Neural cell (in vitro differentiated cells): ENCODE measurements at regions not wholly inside any gene's neighbourhood (a gene's known extent, or its start where the extent isn't known, plus 50 kb on each side); places are given as distances from the start of the nearest gene placed in this dataset.

ENCODE experiments used
- H2AFZ ChIP-seq: fragments of 200-600, 300-800 bp; sonication (generic), shearing (Covaris generic); 2 replicates; pipeline ENCODE4 v1.6.0; 2014; ENCODE audit warnings: low read depth, mild to moderate bottlenecking, antibody characterized with exemption, low read length, moderate library complexity
- H3F3A ChIP-seq: fragments of 200-600 bp; shearing (Covaris generic); 2 replicates; pipeline ENCODE4 v1.6.1; 2016; ENCODE audit warnings: mild to moderate bottlenecking, moderate library complexity, mixed read lengths, antibody characterized with exemption, low read length; ENCODE audit not compliant: insufficient read depth, poor library complexity, severe bottlenecking
- H3K27ac ChIP-seq: fragments of 200-600, 300-800 bp; sonication (generic), shearing (Covaris generic); 2 replicates; pipeline ENCODE4 v1.5.1; 2014; ENCODE audit warnings: mild to moderate bottlenecking, low read length, moderate library complexity
- H3K27me3 ChIP-seq: fragments of 300-800, 200-600 bp; sonication (generic), shearing (Covaris generic); 2 replicates; pipeline ENCODE4 v1.6.0; 2014; ENCODE audit warnings: mild to moderate bottlenecking, low read depth, low read length, moderate library complexity; ENCODE audit not compliant: insufficient read depth
- H3K36me3 ChIP-seq: fragments of 300-800, 200-600 bp; sonication (generic), shearing (Covaris generic); 2 replicates; pipeline ENCODE4 v1.5.1; 2014; ENCODE audit warnings: mild to moderate bottlenecking, antibody characterized with exemption, low read length, moderate library complexity; ENCODE audit not compliant: insufficient read depth
- H3K4me2 ChIP-seq: fragments of 300-800, 200-600 bp; sonication (generic), shearing (Covaris generic); 2 replicates; pipeline ENCODE4 v1.6.0; 2014; ENCODE audit warnings: mild to moderate bottlenecking, low read length
- H3K4me3 ChIP-seq: fragments of 300-800, 200-600 bp; sonication (generic), shearing (Covaris generic); 2 replicates; pipeline ENCODE4 v1.5.1; 2014; ENCODE audit warnings: mild to moderate bottlenecking, low read length, moderate library complexity
- H3K79me2 ChIP-seq: fragments of 200-600 bp; shearing (Covaris generic); replicated peaks from 2 replicates; pipeline ENCODE4 v1.6.0; 2014; ENCODE audit warnings: mild to moderate bottlenecking, low read length, moderate library complexity; ENCODE audit not compliant: insufficient read depth
- H3K9ac ChIP-seq: fragments of 300-800, 200-600 bp; sonication (generic), shearing (Covaris generic); 2 replicates; pipeline ENCODE4 v1.6.1; 2016; ENCODE audit warnings: mild to moderate bottlenecking, low read length, mixed read lengths
- H3K9me2 ChIP-seq: fragments of 200-600 bp; shearing (Covaris generic); 2 replicates; pipeline ENCODE4 v1.6.1; 2016; ENCODE audit warnings: mild to moderate bottlenecking, low read length, mixed read lengths; ENCODE audit not compliant: insufficient read depth
- H3K9me3 ChIP-seq: fragments of 200-600, 300-800 bp; sonication (generic), shearing (Covaris generic); 2 replicates; pipeline ENCODE4 v1.6.1; 2016; ENCODE audit warnings: mild to moderate bottlenecking, mixed run types, low read length, moderate library complexity, mixed read lengths
- H4K20me1 ChIP-seq: fragments of 200-600 bp; shearing (Covaris generic); 2 replicates; pipeline ENCODE4 v1.6.1; 2016; ENCODE audit warnings: mild to moderate bottlenecking, mixed run types; ENCODE audit not compliant: insufficient read depth
- CTCF ChIP-seq: fragments of 450-650 bp; IDR thresholded peaks from 2 replicates; pipeline ENCODE4 v1.5.1; 2014; ENCODE audit warnings: antibody characterized with exemption, mild to moderate bottlenecking, moderate library complexity; ENCODE audit not compliant: poor library complexity, severe bottlenecking
- EP300 ChIP-seq: fragments of 450-650 bp; conservative IDR thresholded peaks from 2 replicates; pipeline ENCODE4 v1.6.1; 2014; ENCODE audit warnings: antibody characterized with exemption, mild to moderate bottlenecking, moderate library complexity; ENCODE audit not compliant: poor library complexity, severe bottlenecking
- EZH2 ChIP-seq: fragments of 200-600, 300-800 bp; shearing (Covaris generic), sonication (generic); IDR thresholded peaks from 2 replicates; pipeline ENCODE4 v1.6.1; 2014; ENCODE audit warnings: antibody characterized with exemption, low read length, borderline replicate concordance, mild to moderate bottlenecking; ENCODE audit not compliant: insufficient read depth, poor library complexity, severe bottlenecking
- MXI1 ChIP-seq: fragments of 450-650 bp; conservative IDR thresholded peaks from 2 replicates; pipeline ENCODE4 v1.6.1; 2014; ENCODE audit warnings: antibody characterized with exemption, mild to moderate bottlenecking; ENCODE audit not compliant: poor library complexity, severe bottlenecking
- POLR2AphosphoS5 ChIP-seq: IDR thresholded peaks from 2 replicates; pipeline ENCODE4 v1.6.1; 2012
- RAD21 ChIP-seq: fragments of 450-650 bp; conservative IDR thresholded peaks from 2 replicates; pipeline ENCODE4 v1.6.1; 2014; ENCODE audit warnings: antibody characterized with exemption, mild to moderate bottlenecking, moderate library complexity
- REST ChIP-seq: IDR thresholded peaks from 2 replicates; pipeline ENCODE4 v1.6.1; 2012; ENCODE audit warnings: borderline replicate concordance
- SMC3 ChIP-seq: fragments of 450-650 bp; conservative IDR thresholded peaks from 2 replicates; pipeline ENCODE4 v1.6.1; 2014; ENCODE audit warnings: antibody characterized with exemption, mild to moderate bottlenecking, moderate library complexity; ENCODE audit not compliant: poor library complexity
- TAF1 ChIP-seq: IDR thresholded peaks from 2 replicates; pipeline ENCODE4 v1.6.1; 2012; ENCODE audit warnings: low read depth

GRCh38 chr2:144749188-144749587, 229.3 kb upstream of the ZEB2 start:
- Histone ChIP-seq H3K79me2 (no peaks in the 10 kb centered on the region), H3K27ac (no peak overlapping the region), H3K9ac (no peak overlapping the region), H3F3A (no peaks in the 10 kb centered on the region), H3K4me2 (no peak overlapping the region), H2AFZ (no peak overlapping the region), H3K9me2 (no peaks in the 10 kb centered on the region), H3K36me3 (no peaks in the 10 kb centered on the region), H3K4me3 (no peak overlapping the region), H4K20me1 (no peaks in the 10 kb centered on the region), H3K9me3 (peaks cover 4% of the 10 kb centered on the region), H3K27me3 (no peaks in the 10 kb centered on the region)
- TF ChIP-seq POLR2AphosphoS5 (no peak), REST (no peak), MXI1 (no peak), SMC3 (no peak), TAF1 (no peak), EP300 (no peak), RAD21 (no peak), CTCF (no peak), EZH2 (no peak)

DNA sequence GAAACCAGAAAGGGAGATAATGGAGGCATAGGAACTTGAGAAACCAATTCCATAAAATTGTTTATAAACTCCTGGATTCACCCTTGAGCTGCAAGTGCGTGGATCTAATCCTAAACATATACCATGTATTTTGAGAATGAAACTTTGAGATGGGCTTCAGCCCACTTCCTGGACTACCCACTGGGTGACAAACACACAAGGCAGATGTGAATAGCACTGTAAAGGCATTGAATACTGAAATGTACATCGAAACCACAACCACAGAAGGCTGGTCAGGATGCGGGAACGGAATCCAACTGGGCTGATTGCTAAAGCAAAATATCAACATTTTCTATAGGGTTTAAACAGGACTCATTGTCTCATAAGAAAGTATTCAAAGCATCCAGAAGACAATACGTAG, 228.5 kb upstream of the ZEB2 start:
- Histone ChIP-seq H2AFZ (no peak overlapping the region), H3K27me3 (no peaks in the 10 kb centered on the region), H3K9me3 (peaks cover 4% of the 10 kb centered on the region), H3K4me3 (no peak overlapping the region), H4K20me1 (no peaks in the 10 kb centered on the region), H3K4me2 (no peak overlapping the region), H3K9me2 (no peaks in the 10 kb centered on the region), H3K9ac (no peak overlapping the region), H3K27ac (no peak overlapping the region), H3K79me2 (no peaks in the 10 kb centered on the region), H3K36me3 (no peaks in the 10 kb centered on the region), H3F3A (no peaks in the 10 kb centered on the region)
- TF ChIP-seq SMC3 (no peak), RAD21 (no peak), EP300 (no peak), TAF1 (no peak), MXI1 (no peak), REST (no peak), EZH2 (no peak), POLR2AphosphoS5 (no peak), CTCF (no peak)
